PFSK-1 (cell line): ENCODE measurements at regions not wholly inside any gene's neighbourhood (a gene's known extent, or its start where the extent isn't known, plus 50 kb on each side); places are given as distances from the start of the nearest gene placed in this dataset.

Experiments
- FOXP2 ChIP-seq: optimal IDR thresholded peaks from 2 replicates; pipeline ENCODE3; 2011; ENCODE audit warnings: borderline replicate concordance, control low read depth, inconsistent platforms; ENCODE audit not compliant: insufficient read depth; ENCODE audit errors: extremely low read length, extremely low read depth
- POLR2AphosphoS5 ChIP-seq: IDR thresholded peaks from 2 replicates; pipeline ENCODE4 v1.6.1; 2012; ENCODE audit warnings: low read depth, mild to moderate bottlenecking, control low read depth, low read length, moderate library complexity
- REST ChIP-seq, 2 experiments: IDR thresholded peaks; 2 replicates each; pipeline versions ENCODE4 v1.6.1 to v1.8.0; 2011 to 2012; ENCODE audit warnings: low read depth in 2 of 2, low read length in 2 of 2, control low read depth in 1 of 2, inconsistent platforms in 1 of 2, mild to moderate bottlenecking in 1 of 2, moderate library complexity in 1 of 2; ENCODE audit not compliant: insufficient read depth in 1 of 2
- SIN3A ChIP-seq: IDR thresholded peaks from 2 replicates; pipeline ENCODE4 v1.6.1; 2012; ENCODE audit warnings: mild to moderate bottlenecking, low read length, moderate library complexity, borderline replicate concordance; ENCODE audit not compliant: insufficient read depth
- TAF1 ChIP-seq: IDR thresholded peaks from 2 replicates; pipeline ENCODE4 v1.6.1; 2012; ENCODE audit warnings: low read length, control low read depth, borderline replicate concordance; ENCODE audit not compliant: insufficient read depth

- TF ChIP-seq SIN3A (no peak), POLR2AphosphoS5 (no peak), TAF1 (no peak), REST (IDR thresholded peaks at IDR 0.05; ENCODE audit: insufficient read depth in 1 of 2, low read depth in 2 of 2, low read length in 2 of 2) (no peak), FOXP2 (no peak)
Observed at GRCh38 chr5:171509467-171509866, 90.0 kb downstream of the FGF18 start.

GRCh38 chr5:171512397-171512796 lies 93.0 kb downstream of the FGF18 start:
- no peak for TF ChIP-seq REST (IDR thresholded peaks at IDR 0.05; ENCODE audit: insufficient read depth in 1 of 2, low read depth in 2 of 2, low read length in 2 of 2)

DNA sequence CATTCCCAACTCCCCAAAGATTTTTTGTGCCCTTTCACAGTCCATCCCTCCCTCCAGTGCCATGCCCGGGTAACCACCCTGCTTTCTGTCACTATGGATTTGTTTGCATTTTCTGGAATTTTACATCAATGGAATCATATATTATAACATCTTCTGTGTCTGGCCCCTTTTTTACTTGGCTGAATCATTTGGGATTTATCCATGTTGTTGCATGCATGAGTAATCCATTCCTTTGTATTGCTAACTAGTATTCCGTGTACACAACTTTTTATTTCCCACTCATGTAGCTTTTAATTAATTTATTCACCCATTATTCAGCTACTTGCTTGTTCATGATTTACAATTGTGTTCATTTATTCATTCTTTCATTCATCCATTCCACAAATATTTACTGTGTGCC lies 94.1 kb downstream of the FGF18 start:
- TF ChIP-seq POLR2AphosphoS5 (no peak), FOXP2 (no peak), TAF1 (no peak), REST (IDR thresholded peaks at IDR 0.05; ENCODE audit: insufficient read depth in 1 of 2, low read depth in 2 of 2, low read length in 2 of 2) (no peak), SIN3A (no peak)

GRCh38 chr5:171518916-171519315 lies 99.5 kb downstream of the FGF18 start:
- TF ChIP-seq FOXP2 = no peak
- no peak for TF ChIP-seq TAF1

DNA sequence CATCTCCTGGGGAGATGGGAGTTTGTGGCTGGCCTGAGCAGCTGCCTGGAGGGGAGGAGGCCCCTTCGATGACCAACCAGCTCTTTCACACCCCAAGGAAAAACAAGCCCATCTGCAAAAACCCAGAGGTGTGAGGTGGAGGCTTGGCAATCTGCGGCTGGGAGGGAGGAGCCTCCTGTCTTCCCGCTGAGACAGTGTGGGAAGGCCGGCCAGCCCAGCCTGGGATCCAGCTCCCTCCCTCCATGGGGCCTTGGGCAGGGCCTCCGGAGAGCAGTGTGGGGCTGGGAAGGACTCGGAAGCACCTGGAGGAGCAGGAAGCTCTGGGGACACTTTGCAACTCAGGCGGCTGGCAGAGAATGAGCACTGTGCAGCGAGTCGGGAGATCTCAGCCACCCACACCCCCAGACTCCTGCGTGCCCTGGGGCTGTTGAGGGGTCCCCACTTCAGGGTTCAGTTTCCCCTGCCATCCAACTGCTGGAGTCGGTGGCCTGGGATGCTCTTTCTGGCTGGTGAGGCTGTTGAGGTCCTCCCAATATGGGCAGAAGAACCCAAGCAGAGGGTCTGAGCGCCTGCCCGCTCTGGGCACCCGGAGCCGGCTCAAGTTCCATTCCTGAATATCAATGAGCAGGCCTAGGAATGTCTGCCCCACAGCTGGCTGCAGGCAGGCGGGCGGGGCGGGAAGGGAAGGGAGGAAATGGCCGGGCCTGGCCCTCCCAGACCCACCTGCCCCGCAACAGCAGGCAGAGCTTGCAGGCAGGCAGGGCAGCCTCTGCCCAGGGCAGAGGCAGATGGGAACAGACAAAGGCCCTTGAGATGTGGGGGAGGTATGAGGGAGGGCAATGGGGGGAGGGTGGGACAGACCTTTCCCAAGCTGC lies 101.1 kb downstream of the FGF18 start:
- TF ChIP-seq POLR2AphosphoS5 (no peak), REST (IDR thresholded peaks at IDR 0.05; ENCODE audit: insufficient read depth in 1 of 2, low read depth in 2 of 2, low read length in 2 of 2) (no peak), TAF1 (no peak), SIN3A (no peak), FOXP2 (no peak)
